GM19240 (cell line): ENCODE measurements at regions not wholly inside any gene's neighbourhood (a gene's known extent, or its start where the extent isn't known, plus 50 kb on each side); places are given as distances from the start of the nearest gene placed in this dataset.
"Not testable (repeated sequence)": the region's sequence is repeated elsewhere in the genome, so short reads cannot be mapped to it uniquely, and the experiment has no call there.

Experiments
- DNase-seq: peaks from one replicate; pipeline ENCODE4 v3.0.0; 2011; ENCODE audit warnings: low spot score; ENCODE audit not compliant: insufficient read length

DNA sequence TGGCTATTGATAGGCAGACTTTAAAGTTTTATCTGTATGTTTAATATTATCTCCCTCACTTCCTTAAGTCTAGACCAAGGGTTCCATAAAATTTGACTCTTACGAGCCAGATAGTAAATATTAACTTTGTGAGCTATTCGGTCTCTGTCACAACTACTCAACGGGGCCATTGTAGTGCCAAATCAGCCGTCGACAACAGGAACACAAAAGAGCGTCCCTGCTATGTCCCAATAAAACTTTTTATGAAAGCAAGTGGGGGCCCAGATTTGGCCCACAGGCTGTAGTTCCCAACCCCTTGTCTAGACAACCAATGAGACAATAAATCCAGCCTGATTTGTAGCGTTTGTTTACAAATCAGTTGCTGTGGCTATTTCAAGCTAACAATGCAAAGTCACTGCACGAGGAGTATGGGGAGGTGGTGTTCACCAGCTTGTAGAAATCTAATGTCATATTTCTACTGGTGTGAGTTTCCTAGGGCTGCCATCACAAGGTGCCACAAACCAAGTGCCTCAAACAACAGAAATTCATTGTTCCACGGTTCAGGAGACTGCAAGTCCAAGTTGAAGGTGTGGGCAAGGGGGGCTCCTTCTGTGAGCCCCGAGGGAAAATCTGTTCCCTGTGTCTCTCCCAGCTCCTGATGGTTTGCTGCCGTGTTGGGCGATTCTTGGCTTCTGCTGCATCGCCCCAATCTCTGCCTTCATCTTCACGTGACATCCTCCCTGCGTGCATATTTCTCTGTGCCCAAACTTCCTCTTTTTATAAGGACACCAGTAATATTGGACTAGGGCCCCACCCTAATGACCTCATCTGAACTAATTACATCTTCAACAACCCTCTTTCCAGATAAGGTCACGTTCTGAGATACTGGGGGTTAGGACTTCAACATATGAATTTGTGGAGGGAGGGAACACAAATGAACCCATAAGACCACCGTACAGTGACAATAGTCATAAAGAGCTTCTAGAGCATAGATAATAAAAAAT, 356.0 kb upstream of the JARID2 start:
- no peak for DNase-seq

DNA sequence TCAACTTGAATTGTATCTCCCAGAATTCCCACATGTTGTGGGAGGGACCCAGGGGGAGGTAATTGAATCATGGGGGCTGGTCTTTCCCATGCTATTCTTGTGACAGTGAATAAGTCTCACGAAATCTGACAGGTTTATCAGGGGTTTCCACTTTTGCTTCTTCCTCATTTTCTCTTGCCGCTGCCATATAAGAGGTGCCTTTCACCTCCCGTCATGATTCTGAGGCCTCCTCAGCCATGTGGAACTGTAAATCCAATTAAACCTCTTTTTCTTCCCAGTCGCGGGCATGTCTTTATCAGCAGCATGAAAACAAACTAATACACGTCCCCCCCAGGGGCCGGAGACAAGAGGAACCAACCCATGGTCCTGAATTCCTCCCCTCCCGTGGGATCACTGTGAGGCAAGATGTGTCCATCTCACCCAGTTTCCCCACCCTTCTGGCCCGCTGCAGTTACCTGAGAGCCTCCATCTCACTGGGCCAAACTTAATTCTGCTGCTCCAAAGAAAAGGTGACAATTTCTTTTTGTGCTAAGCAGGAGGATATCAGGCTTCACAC, 354.0 kb upstream of the JARID2 start:
- DNase-seq = not testable (repeated sequence)

DNA sequence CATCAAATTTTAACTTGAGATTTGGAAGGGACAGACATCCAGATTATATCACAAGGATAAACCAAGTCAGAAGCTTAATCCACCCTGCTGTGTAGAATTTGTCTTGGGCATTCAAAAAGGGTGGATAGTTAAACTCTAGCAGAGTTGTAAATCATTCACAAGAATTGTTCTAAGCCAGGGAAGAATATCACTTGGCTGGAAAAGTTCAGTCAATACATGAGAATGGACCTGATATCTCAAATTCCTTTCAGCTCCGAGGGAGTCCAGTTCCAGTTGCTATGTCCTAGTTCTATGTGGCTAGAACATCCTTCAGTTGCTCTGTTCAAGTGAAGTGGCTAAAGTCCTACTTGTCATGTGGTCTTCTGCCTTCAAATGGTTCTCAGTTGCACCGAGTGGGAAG, 351.8 kb upstream of the JARID2 start:
- DNase-seq = no peak

DNA sequence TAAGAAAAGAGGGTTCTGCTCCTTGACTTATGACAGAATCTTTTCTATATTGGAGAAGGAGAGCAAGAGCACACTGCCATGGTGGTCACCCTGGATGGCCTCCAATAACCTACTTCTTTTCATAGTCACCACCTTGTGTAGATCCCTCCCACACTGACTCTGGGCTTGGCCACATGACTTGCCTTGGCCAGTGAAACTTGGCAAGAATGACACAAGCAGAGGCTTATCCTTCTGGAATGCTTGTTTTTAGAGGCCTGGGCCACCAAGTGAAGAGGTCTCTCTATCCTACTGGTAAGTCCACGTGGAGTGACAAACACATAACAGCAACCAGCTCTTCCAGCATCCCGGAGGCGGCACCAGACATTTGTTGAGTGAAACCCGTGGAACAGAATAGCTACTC, 349.4 kb upstream of the JARID2 start:
- DNase-seq = no peak

DNA sequence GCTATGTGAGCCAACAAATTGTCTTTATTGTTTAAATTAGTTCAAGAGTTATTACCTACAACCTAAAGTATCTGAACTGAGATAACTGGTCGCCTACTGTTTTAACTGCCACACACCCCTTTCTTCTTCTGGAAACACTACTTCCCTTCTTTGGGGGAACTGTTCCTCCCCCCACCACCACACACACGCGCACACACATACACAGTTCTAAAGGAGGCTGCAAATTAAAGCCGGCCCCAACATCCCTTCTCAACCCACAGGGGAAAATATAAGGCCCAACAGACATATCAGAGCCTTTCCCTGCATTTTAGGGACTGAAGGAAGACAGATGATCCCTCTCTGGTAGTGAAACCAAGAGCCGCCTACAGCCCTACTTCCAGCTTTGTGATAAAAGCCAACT, 348.0 kb upstream of the JARID2 start:
- DNase-seq = no peak

DNA sequence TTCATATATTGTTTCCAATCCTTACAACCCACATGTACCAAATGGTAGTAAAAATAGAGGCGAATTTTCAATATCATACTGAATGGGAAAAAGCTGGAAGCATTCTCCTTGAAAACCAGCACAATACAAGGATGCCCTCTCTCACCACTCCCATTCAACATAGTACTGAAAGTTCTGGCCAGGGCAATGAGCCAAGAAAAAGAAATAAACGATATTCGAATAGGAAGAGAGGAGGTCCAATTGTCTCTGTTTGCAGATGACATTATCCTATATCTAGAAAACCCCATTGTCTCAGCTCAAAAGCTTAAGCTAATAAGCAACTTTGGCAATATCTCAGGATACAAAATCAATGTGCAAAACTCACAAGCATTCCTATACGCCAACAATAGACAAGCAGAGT, 346.4 kb upstream of the JARID2 start:
- not testable (repeated sequence) for DNase-seq

DNA sequence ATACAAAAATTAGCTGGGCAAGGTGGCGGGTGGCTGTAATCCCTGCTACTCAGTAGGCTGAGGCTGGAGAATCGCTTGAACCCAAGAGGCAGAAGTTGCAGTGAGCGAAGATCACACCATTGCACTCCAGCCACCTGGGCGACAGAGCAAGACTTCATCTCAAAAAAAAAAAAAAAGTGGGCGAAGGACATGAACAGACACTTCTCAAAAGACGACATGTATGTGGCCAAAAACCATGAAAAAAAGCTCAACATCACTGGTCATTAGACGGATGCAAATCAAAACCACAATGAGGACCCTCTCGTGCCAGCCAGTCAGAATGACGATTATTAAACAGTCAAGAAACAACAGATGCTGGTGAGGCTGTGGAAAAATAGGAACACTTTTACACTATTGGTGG, 344.9 kb upstream of the JARID2 start:
- no peak for DNase-seq

DNA sequence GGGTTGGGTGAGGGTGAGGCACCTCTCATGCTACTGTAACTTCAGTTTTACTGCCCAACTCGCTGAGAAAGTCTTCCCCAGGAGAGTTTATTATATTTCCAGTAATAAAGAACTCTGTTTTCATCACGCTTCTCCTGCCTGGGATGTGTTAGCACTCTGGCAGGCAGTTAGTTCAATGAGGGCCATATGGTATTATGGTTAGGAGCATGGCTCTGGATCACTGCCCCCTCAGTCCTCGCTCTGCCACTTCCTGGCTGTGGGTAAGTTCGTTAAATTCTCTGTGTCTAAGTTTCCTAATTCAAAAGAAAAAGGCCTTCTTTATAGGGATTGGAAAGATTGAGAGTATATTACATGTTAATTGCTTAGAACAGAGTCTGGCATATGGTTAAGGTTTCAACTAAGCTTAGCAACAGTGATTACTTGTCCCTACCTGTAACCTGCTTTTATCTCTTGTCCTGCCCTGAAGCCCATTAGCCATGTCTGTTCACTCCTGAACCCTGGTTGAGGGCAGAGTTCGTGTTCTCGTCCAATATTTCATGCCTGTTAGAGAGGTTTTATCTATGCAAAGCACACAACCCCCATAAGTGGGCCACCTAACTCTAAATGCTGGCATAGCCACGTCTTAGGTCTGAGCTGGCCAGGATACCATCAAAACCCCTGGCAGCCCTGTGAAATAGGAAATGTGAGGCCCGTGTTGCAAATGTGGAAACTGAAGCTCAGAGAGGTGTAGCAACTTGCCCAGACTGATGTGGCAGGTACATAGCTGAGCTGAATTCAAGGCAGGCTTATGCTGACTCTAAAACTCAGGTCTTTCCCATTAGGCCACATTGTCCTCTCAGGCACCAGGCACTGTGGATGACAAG, 342.5 kb upstream of the JARID2 start:
- no peak for DNase-seq

DNA sequence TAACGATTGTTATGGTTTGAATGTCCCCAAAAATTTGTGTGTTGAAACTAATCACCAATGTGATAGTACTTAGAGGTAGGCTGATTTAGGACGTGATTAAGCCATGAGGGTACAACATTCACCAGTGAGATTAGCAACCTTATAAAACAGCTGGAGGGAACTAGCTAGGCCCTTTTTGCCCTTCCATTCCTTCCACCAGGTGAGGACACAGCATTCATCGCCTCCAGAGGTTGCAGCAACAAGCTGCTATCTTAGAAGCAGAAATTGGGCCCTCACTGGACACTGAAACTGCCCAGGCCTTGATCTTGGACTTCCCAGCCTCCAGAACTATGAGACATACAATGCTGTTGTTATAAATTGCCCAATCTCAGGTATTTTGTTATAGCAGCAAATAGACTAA, 340.7 kb upstream of the JARID2 start:
- no peak for DNase-seq

DNA sequence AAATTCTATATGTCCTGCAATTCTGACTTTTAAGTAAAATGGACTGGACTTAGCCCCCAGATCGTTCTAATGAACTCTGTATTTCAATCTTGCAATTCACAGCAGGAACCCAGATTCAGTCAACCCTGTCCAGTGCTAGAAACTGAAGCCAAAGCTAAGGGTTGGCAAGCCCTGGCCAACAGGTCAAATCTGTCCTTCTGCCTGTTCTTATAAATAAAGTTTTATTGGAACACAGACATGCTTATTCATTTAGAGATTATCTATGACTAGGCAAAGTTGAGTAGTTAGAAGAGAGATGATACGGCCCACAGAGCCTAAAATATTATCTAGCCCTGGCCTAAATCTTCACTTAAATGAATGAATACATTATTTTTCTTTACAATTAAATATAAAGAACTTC, 339.2 kb upstream of the JARID2 start:
- no peak for DNase-seq

DNA sequence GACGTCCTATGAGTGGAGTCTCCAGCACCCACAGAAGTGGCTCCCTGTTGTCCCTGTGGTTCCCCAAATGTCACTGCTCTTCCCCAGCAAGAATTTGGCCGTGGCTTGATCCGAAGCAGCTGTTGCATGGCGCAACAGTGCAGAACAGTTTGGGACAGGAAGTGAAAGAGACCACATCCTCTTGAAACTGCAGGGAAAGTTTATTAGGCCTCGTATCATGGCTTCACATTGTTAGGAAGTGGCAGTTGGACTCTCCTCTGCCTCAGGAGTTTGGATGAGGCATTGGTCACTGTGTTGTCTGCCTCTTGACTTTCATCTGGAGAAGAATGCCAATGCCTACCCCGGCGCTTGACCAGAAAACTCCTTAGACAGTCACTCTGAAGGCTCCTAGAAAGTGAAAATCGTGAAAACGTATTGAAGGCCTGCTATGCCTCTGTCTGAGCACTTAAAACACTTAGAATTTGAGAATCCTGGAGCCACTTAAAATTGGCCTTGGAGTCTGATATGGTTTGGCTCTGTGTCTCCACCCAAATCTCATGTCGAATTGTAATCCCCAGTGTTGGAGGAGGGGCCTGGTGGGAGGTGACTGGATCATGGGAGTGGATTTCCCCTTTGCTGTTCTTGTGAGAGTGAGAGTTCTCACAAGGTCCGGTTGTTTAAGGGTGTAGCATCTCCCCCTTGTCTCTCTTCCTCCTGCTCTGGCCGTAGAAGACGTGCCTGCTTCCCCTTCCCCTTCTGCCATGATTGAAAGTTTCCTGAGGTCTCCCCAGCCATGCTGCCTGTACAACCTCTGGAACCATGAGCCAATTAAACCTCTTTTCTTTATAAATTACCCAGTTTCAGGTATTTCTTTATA, 334.9 kb upstream of the JARID2 start:
- peak; percentile 56 for DNase-seq

DNA sequence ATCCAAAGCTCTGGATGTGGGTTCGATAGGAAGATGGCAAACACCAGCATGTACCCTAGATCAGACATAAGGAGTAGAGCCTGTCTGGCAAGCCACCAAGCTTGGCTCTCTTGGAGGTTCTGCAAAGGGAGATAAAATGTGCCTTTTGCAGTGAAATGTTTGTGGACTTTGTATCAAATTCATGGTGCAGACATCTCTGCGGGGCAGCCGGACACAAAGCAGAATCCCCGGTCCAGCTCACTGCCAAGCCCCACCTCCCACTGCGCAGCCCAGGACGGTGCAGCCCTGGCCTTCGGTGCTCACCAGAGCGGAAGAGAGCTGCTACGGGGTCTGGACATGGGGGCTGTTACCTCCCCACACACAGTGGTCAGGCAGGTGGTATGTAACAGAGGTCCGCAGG, 333.6 kb upstream of the JARID2 start:
- DNase-seq = no peak

DNA sequence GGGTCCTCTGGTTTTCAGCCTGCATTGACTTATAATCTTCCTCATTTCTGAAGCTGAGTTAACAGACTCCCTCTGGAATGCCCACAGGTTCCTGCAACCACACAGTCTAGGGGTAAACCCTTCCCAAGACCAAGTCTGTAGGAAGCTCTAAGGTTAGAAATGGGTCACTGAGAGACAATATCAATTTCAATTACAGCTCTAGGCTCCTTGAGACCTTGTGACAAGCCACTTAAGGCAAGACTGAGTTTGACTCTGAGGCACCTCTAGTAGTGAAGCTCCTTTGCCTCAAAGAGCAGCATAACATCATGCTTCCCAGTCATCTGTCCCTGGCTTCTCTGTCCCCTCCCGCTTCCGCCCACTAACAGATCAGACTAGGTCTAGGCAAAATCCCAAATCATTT, 333.2 kb upstream of the JARID2 start:
- DNase-seq = no peak

DNA sequence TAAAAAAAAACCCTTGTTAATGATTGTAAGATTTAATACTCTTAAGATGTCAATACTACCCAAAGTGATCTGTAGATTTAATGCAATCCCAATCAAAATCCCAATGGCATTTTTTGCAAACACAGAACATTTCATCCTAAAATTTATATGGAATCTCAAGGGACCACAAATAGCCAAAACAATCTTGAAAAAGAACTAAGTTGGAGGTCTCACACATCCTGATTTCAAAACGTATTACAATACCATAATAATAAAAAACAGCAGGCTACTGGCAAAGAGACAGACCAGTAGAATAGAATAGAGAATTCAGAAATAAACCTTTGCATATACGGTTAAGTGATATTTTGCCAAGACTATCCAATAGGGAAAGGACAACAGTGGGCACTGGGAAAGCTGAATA, 331.9 kb upstream of the JARID2 start:
- DNase-seq = no peak

DNA sequence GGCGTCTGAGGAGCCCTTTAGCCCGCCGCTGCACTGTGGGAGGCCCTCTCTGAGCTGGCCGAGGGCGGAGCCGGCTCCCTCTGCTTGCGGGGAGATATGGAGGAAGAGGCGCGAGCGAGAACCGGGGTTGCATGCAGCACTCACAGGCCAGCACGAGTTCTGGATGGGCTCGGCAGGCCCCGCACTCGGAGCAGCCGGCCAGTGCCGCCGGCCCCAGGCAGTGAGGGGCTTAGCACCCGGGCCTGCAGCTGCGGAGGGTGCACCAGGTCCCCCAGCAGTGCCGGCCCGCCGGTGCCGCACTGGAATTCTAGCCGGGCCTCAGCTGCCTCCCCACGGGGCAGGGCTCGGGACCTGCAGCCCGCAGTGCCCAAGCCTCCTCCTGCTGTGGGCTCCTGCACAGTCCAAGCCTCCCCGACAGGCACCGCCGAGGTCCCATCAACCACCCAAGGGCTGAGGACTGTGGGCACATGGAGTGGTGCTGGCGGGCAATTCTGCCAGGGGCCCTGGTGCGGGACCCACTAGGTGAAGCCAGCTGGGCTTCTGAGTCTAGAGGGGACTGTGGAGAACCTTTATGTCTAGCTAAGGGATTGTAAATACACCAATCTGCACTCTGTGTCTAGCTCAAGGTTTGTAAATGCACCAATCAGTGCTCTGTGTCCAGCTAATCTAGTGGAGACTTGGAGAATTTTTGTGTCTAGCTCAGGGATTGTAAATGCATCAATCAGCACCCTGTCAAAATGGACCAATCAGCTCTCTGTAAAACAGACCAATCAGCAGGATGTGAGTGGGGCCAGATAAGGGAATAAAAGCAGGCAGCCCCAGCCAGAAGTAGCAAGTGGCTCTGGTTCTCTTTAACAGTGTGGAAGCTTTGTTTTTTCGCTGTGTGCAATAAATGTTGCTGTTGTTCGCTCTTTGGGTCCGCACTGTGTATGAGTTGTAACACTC, 329.7 kb upstream of the JARID2 start:
- DNase-seq = no peak

DNA sequence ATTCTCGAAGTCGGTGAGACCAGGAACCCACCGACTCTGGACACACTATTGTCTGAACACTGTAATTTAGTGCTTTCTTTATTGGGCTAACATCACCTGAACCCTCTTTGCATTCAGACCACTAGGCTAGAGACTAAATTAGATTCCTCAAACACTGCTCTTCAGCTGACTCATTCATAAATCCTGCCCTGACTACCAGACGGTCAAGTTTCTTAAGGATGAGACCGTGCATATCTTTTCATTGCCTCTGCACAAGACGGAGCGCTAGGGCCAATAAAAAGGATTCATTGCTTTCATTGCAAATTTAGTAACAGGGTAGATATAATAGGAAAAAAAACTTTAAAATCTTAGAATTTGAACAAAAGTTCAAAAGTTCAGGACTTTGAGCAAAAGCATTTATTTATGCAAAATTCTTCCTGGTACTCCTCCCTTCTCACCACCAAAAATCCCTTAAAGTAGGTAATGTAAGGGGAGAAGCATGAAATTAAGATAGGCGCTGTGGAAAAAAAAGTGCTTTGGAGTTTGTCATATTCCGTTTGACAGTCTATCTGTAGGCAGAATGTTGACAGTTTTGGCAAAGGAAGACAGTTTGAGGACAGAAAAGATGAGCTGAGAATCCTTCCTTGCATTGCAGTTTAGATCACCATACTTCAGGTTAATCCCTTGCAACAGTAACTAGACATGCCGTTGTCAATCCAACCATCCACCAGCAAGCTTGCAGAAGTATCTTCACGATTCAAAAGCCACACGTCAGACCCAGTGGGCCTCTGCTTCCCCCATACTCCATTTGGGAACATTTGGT, 328.6 kb upstream of the JARID2 start:
- DNase-seq = no peak

DNA sequence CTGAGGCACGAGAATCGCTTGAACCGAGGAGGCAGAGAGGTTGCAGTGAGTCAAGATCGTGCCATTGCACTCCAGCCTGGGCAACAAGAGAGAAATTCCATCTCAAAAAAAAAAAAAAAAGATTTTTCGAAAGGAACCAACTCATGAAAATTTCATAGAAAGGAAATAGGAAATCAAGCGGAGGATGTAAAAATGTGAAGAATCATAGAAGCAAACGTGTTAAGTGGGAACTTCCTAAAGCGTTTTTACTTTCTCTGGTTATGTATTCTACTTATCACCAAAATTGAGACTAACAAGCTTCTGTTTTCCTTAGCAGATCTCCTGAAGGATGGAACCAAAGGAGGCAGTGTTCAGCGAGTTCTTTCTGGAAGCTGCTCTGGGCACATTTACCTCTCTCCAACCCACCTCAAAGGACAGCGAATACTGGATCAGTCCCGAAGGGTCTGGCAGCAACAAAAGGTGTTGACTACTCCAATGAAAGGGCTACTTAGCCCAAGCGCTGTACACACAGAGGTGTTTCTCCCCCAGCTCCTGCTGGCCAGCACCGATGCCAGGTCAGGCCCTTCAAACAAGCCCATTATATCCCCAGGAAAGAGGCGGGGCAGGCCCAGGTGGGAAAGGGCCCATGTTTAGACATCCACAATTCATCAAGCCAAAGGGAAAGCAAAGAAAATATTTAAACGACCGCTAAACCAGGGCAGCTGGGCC, 327.5 kb upstream of the JARID2 start:
- DNase-seq = no peak

DNA sequence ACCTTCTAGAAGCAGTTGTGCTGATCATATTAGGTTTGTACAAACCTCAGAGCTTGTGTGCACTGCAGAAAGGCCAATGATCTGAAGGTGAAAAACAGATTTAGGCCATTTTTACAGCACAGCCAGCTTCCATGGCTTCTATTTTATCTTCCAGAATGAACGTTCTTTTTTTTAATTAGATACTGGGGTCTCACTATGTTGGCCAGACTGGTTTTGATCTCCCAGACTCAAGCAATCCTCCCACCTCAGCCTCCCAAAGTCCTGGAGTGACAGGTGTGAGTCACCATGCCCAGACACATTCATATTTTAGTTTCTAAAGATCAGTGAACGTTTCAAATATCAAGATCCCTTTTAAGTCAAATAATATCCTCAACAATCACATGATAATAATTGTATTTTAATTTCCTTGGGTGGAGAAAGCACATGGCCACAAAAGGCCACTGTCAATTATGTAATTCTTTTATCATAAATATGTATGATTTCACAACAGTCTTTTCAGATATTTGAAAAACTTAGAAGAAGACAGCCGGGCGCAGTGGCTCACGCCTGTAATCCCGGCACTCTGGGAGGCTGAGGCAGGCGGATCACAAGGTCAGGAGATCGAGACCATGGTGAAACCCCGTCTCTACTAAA, 326.7 kb upstream of the JARID2 start:
- DNase-seq = no peak
